ENCODE measurements at regions not wholly inside any gene's neighbourhood (a gene's known extent, or its start where the extent isn't known, plus 50 kb on each side); places are given as distances from the start of the nearest gene placed in this dataset.
A peak's percentile ranks its signal among the peaks of the same experiment; 100 is the strongest.

- TF ChIP-seq CTCF (conservative IDR thresholded peaks at IDR 0.05; ENCODE audit: low read depth, low read length), result no peak
- no peak overlapping the region for H3K4me3 ChIP-seq (ENCODE audit: low read depth, low read length)
- no peak for DNase-seq (ENCODE audit: low read depth)
Observed at GRCh38 chr14:61218767-61219166, 62.4 kb downstream of the TMEM30B start.

- H3K4me3 ChIP-seq (ENCODE audit: low read depth, low read length), result no peak overlapping the region
- no peak for DNase-seq (ENCODE audit: low read depth)
- TF ChIP-seq CTCF (conservative IDR thresholded peaks at IDR 0.05; ENCODE audit: low read depth, low read length), result no peak
Observed at GRCh38 chr14:61218157-61218556, 63.0 kb downstream of the TMEM30B start.

- TF ChIP-seq CTCF (conservative IDR thresholded peaks at IDR 0.05; ENCODE audit: low read depth, low read length), result no peak
- peak; percentile 37 for DNase-seq (ENCODE audit: low read depth)
- no peak overlapping the region for H3K4me3 ChIP-seq (ENCODE audit: low read depth, low read length)
Observed at GRCh38 chr14:61217516-61217915, 63.6 kb downstream of the TMEM30B start.

GRCh38 chr14:61215222-61216020 lies 65.7 kb downstream of the TMEM30B start:
- DNase-seq (ENCODE audit: low read depth), result no peak
- no peak overlapping the region for H3K4me3 ChIP-seq (ENCODE audit: low read depth, low read length)

GRCh38 chr14:61213920-61214319 lies 67.2 kb downstream of the TMEM30B start:
- TF ChIP-seq CTCF (conservative IDR thresholded peaks at IDR 0.05; ENCODE audit: low read depth, low read length), result no peak
- no peak overlapping the region for H3K4me3 ChIP-seq (ENCODE audit: low read depth, low read length)
- no peak for DNase-seq (ENCODE audit: low read depth)

More at GRCh38 chr14:61215222-61216020, 65.7 kb downstream of the TMEM30B start:
- no peak for TF ChIP-seq CTCF (conservative IDR thresholded peaks at IDR 0.05; ENCODE audit: low read depth, low read length)

- DNase-seq (ENCODE audit: low read depth), result peak; percentile 24
- no peak overlapping the region for H3K4me3 ChIP-seq (ENCODE audit: low read depth, low read length)
- no peak for TF ChIP-seq CTCF (conservative IDR thresholded peaks at IDR 0.05; ENCODE audit: low read depth, low read length)
Observed at GRCh38 chr14:61213191-61213621, 67.9 kb downstream of the TMEM30B start.

GRCh38 chr14:61212546-61212945 lies 68.6 kb downstream of the TMEM30B start:
- H3K4me3 ChIP-seq (ENCODE audit: low read depth, low read length), result no peak overlapping the region
- no peak for DNase-seq (ENCODE audit: low read depth)
- no peak for TF ChIP-seq CTCF (conservative IDR thresholded peaks at IDR 0.05; ENCODE audit: low read depth, low read length)
